Activated B cell treated with CpG ODN at 0.5 μM for 24 hours (primary cell): ENCODE measurements at regions not wholly inside any gene's neighbourhood (a gene's known extent, or its start where the extent isn't known, plus 50 kb on each side); places are given as distances from the start of the nearest gene placed in this dataset.

Experiments used
- ATAC-seq: fragments of 200-7000 bp; cut with Tn5 transposase; one replicate; pipeline ENCODE4 v1.10.0; 2021; ENCODE audit warnings: low read depth, mild to moderate bottlenecking, moderate library complexity
- CTCF ChIA-PET: fragments of 350-600 bp; sonication (Branson Sonifier 250); formaldehyde crosslinking; loops from one replicate; lab custom pipeline; 2021; ENCODE audit warnings: antibody characterized with exemption; lab: Charles Lee
- POLR2A ChIA-PET: fragments of 350-600 bp; sonication (Branson Sonifier 250); formaldehyde crosslinking; loops from one replicate; lab custom pipeline; 2021; ENCODE audit warnings: antibody characterized with exemption; lab: Charles Lee
- DNase-seq: peaks from one replicate; pipeline ENCODE4 v3.0.0; 2022
- H3K27ac Mint-ChIP-seq: one replicate; pipeline ENCODE4 v1.8.0; 2020; ENCODE audit warnings: mixed read lengths
- H3K27me3 Mint-ChIP-seq: one replicate; pipeline ENCODE4 v1.8.0; 2021; ENCODE audit warnings: mixed read lengths
- H3K36me3 Mint-ChIP-seq: one replicate; pipeline ENCODE4 v1.8.0; 2021; ENCODE audit warnings: low read depth, mixed read lengths
- H3K4me1 Mint-ChIP-seq: one replicate; pipeline ENCODE4 v1.8.0; 2021; ENCODE audit warnings: mixed read lengths
- H3K4me3 Mint-ChIP-seq: one replicate; pipeline ENCODE4 v1.8.0; 2020; ENCODE audit warnings: mild to moderate bottlenecking, mixed read lengths
- H3K9me3 Mint-ChIP-seq: one replicate; pipeline ENCODE4 v1.8.0; 2020; ENCODE audit warnings: mixed read lengths
- CTCF ChIP-seq: fragments of 200-600 bp; IDR thresholded peaks from one replicate; pipeline ENCODE4 v1.8.0; 2022; ENCODE audit warnings: antibody characterized with exemption, mild to moderate bottlenecking
- intact Hi-C: fragments of 100-400 bp; cut with micrococcal nuclease; formaldehyde crosslinking; loops from one replicate; pipeline ENCODE4 v1.15.1; 2024

GRCh38 chr22:44387486-44387885 is 74.7 kb upstream of the SHISAL1 start:
- no peak for TF ChIP-seq CTCF
- ChIA-PET POLR2A (no interaction called here), CTCF (no interaction called here)
- DNase-seq (no peak), ATAC-seq (no peak)
- Mint-ChIP-seq H3K4me1 (no peaks in the 10 kb centered on the region), H3K27ac (no peak overlapping the region), H3K36me3 (no peaks in the 10 kb centered on the region), H3K27me3 (peaks cover 32% of the 10 kb centered on the region), H3K9me3 (no peaks in the 10 kb centered on the region), H3K4me3 (no peak overlapping the region)
- intact Hi-C loops: no loop called here

GRCh38 chr22:44386386-44387035 is 73.8 kb upstream of the SHISAL1 start:
- no peak for TF ChIP-seq CTCF
- Mint-ChIP-seq H3K9me3 (no peaks in the 10 kb centered on the region), H3K27me3 (peaks cover 30% of the 10 kb centered on the region), H3K27ac (no peak overlapping the region), H3K4me1 (no peaks in the 10 kb centered on the region), H3K4me3 (no peak overlapping the region), H3K36me3 (no peaks in the 10 kb centered on the region)
- DNase-seq: no peak
- ChIA-PET POLR2A (no interaction called here), CTCF (no interaction called here)
- no peak for ATAC-seq
- intact Hi-C loops: no loop called here

- peaks cover 32% of the 10 kb centered on the region for H3K27me3 Mint-ChIP-seq
- ChIA-PET CTCF (no interaction called here), POLR2A (no interaction called here)
- no peaks in the 10 kb centered on the region for H3K4me1 Mint-ChIP-seq
- H3K9me3 Mint-ChIP-seq: no peaks in the 10 kb centered on the region
- no peak for ATAC-seq
- intact Hi-C loops: no loop called here
- no peak overlapping the region for H3K4me3 Mint-ChIP-seq
- DNase-seq: no peak
- TF ChIP-seq CTCF: no peak
- no peak overlapping the region for H3K27ac Mint-ChIP-seq
- H3K36me3 Mint-ChIP-seq: no peaks in the 10 kb centered on the region
Observed at GRCh38 chr22:44385781-44386180, 73.0 kb upstream of the SHISAL1 start.

- ChIA-PET POLR2A (no interaction called here), CTCF (no interaction called here)
- no peak for TF ChIP-seq CTCF
- Mint-ChIP-seq H3K27me3 (peaks cover 32% of the 10 kb centered on the region), H3K9me3 (no peaks in the 10 kb centered on the region), H3K4me1 (no peaks in the 10 kb centered on the region), H3K27ac (no peak overlapping the region), H3K4me3 (no peak overlapping the region), H3K36me3 (no peaks in the 10 kb centered on the region)
- DNase-seq: no peak
- no peak for ATAC-seq
- intact Hi-C loops: no loop called here
Observed at GRCh38 chr22:44385296-44385610, 72.5 kb upstream of the SHISAL1 start.

GRCh38 chr22:44384563-44385295 is 72.0 kb upstream of the SHISAL1 start:
- H3K9me3 Mint-ChIP-seq: no peaks in the 10 kb centered on the region
- DNase-seq (no peak), ATAC-seq (no peak)
- ChIA-PET POLR2A (no interaction called here), CTCF (no interaction called here)
- intact Hi-C loops: no loop called here
- no peak overlapping the region for H3K27ac Mint-ChIP-seq
- TF ChIP-seq CTCF: no peak
- H3K27me3 Mint-ChIP-seq: peaks cover 32% of the 10 kb centered on the region
- H3K4me3 Mint-ChIP-seq: no peak overlapping the region
- no peaks in the 10 kb centered on the region for H3K36me3 Mint-ChIP-seq
- H3K4me1 Mint-ChIP-seq: no peaks in the 10 kb centered on the region
